Muscle of back (tissue), 3 donors: ENCODE measurements at regions not wholly inside any gene's neighbourhood (a gene's known extent, or its start where the extent isn't known, plus 50 kb on each side); places are given as distances from the start of the nearest gene placed in this dataset.

Source experiments
- DNase-seq, 3 donors: peaks; one replicate each; pipeline versions ENCODE4 v3.0.0 to v3.0.0-alpha.2; 2013

GRCh38 chr15:58235961-58236360, 97.8 kb downstream of the AQP9 start:
- no peak for DNase-seq

GRCh38 chr15:58240191-58240932, 102.2 kb downstream of the AQP9 start:
- DNase-seq, result no peak

- DNase-seq, result no peak
Measured at GRCh38 chr15:58241872-58242271, 103.7 kb downstream of the AQP9 start.

GRCh38 chr15:58243070-58243469, 104.9 kb downstream of the AQP9 start:
- no peak for DNase-seq

- DNase-seq, result no peak
Measured at GRCh38 chr15:58244536-58244935, 106.4 kb downstream of the AQP9 start.

GRCh38 chr15:58246041-58246440, 107.9 kb downstream of the AQP9 start:
- DNase-seq, result no peak

GRCh38 chr15:58247855-58248842, 110.0 kb downstream of the AQP9 start:
- DNase-seq, result peak in 1 of 3 donors; percentile 30

- no peak for DNase-seq
Measured at GRCh38 chr15:58249646-58250312, 111.6 kb downstream of the AQP9 start.

- DNase-seq, result no peak
Measured at GRCh38 chr15:58252586-58253323, 114.6 kb downstream of the AQP9 start.

- no peak for DNase-seq
Measured at GRCh38 chr15:58257776-58258325, 119.7 kb downstream of the AQP9 start.

- DNase-seq, result no peak
Measured at GRCh38 chr15:58258501-58259292, 120.5 kb downstream of the AQP9 start.

GRCh38 chr15:58260205-58260724, 122.1 kb downstream of the AQP9 start:
- no peak for DNase-seq

- no peak for DNase-seq
Measured at GRCh38 chr15:58260725-58261267, 122.6 kb downstream of the AQP9 start.

- no peak for DNase-seq
Measured at GRCh38 chr15:58261368-58261767, 123.2 kb downstream of the AQP9 start.

GRCh38 chr15:58264053-58264971, 126.1 kb downstream of the AQP9 start:
- no peak for DNase-seq

GRCh38 chr15:58267051-58267450, 128.9 kb downstream of the AQP9 start:
- no peak for DNase-seq

- DNase-seq, result no peak
Measured at GRCh38 chr15:58268746-58269267, 130.6 kb downstream of the AQP9 start.
